ENCODE measurements at regions not wholly inside any gene's neighbourhood (a gene's known extent, or its start where the extent isn't known, plus 50 kb on each side); places are given as distances from the start of the nearest gene placed in this dataset.

- WGBS, 2 experiments (ENCODE audit: extremely low coverage in 2 of 2, insufficient read length in 1 of 2) = no CpG with 5 or more reads among the region's 2 CpGs
- dilution Hi-C loops (cut with HindIII; ENCODE audit: low sequenced_read_pairs, unreplicated experiment) = no loop called here
Measured at GRCh38 chr4:177638871-177639270, 196.6 kb upstream of the AGA start.

More at GRCh38 chr4:177638871-177639270, 196.6 kb upstream of the AGA start:
- Histone ChIP-seq H2BK120ac (ENCODE audit: low read depth, low read length) (no peak overlapping the region), H3K56ac (ENCODE audit: extremely low read depth, insufficient read depth, low read length) (no peak overlapping the region), H2BK20ac (ENCODE audit: low read depth, low read length) (no peak overlapping the region), H3K18ac (ENCODE audit: low read depth, low read length) (no peak overlapping the region), H3K4me2 (ENCODE audit: low read depth, low read length) (no peak overlapping the region), H2AK5ac (ENCODE audit: low read depth, low read length) (no peak overlapping the region), H3K9ac (ENCODE audit: low read depth, low read length) (no peak overlapping the region), H3K4me1 (ENCODE audit: control insufficient read depth, insufficient read depth, low read length) (no peaks in the 10 kb centered on the region), H3K4ac (ENCODE audit: low read depth, low read length) (no peak overlapping the region), H3K14ac (replicated peaks; ENCODE audit: low read depth, low read length) (no peak overlapping the region), H2BK15ac (ENCODE audit: low read depth, low read length) (no peak overlapping the region), H3K23ac (ENCODE audit: low read depth, low read length) (no peak overlapping the region), H3K27ac (ENCODE audit: insufficient read depth, low read length) (no peak overlapping the region), H3K4me3 (ENCODE audit: insufficient read depth, low read depth, low read length) (no peak overlapping the region), H4K20me1 (ENCODE audit: insufficient read depth, low read length) (no peaks in the 10 kb centered on the region), H4K91ac (ENCODE audit: insufficient read depth, low read depth, low read length) (no peak overlapping the region), H3K36me3 (ENCODE audit: control insufficient read depth, insufficient read depth, low read length) (no peaks in the 10 kb centered on the region), H3K9me1 (ENCODE audit: insufficient read depth, low read length) (no peaks in the 10 kb centered on the region), H2BK5ac (ENCODE audit: low read depth, low read length, poor library complexity, severe bottlenecking) (no peak overlapping the region), H4K5ac (ENCODE audit: low read depth, low read length) (no peak overlapping the region), H2AFZ (replicated peaks; ENCODE audit: low read length, poor library complexity) (no peak overlapping the region), H4K8ac (ENCODE audit: low read depth in 2 of 2, low read length in 2 of 2) (no peak overlapping the region), H3K27me3 (ENCODE audit: control insufficient read depth, insufficient read depth, low read length) (no peaks in the 10 kb centered on the region), H3K79me1 (ENCODE audit: low read depth in 1 of 2, low read length in 2 of 2) (no peaks in the 10 kb centered on the region), H2AK9ac (replicated peaks; ENCODE audit: low read depth, low read length, poor library complexity) (no peak overlapping the region), H3K9me3 (ENCODE audit: control insufficient read depth, insufficient read depth, low read length) (no peaks in the 10 kb centered on the region)
- intact Hi-C loops (cut with micrococcal nuclease) (no loop called here), in situ Hi-C loops (cut with MboI; ENCODE audit: low sequenced_read_pairs) (no loop called here)
- ChIA-PET CTCF (no interaction called here), POLR2A (ENCODE audit: unreplicated experiment) (no interaction called here)
- TF ChIP-seq RFX5 (IDR thresholded peaks at IDR 0.05; ENCODE audit: low read depth, low read length) = no peak
- no peak for TF ChIP-seq RAD21 (IDR thresholded peaks at IDR 0.05; ENCODE audit: low read length)
- no peak for TF ChIP-seq CEBPB (IDR thresholded peaks at IDR 0.05; ENCODE audit: low read depth, low read length)
- TF ChIP-seq NFE2L2 (IDR thresholded peaks at IDR 0.05; ENCODE audit: low read depth, low read length) = no peak
- TF ChIP-seq, protein P1, sequence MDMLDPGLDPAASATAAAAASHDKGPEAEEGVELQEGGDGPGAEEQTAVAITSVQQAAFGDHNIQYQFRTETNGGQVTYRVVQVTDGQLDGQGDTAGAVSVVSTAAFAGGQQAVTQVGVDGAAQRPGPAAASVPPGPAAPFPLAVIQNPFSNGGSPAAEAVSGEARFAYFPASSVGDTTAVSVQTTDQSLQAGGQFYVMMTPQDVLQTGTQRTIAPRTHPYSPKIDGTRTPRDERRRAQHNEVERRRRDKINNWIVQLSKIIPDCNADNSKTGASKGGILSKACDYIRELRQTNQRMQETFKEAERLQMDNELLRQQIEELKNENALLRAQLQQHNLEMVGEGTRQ (IDR thresholded peaks at IDR 0.05; ENCODE audit: low read depth, low read length) = no peak
- TF ChIP-seq MAFK (IDR thresholded peaks at IDR 0.05; ENCODE audit: low read depth, low read length) = no peak
- no peak for TF ChIP-seq SMC3 (IDR thresholded peaks at IDR 0.05; ENCODE audit: low read depth, low read length)
- TF ChIP-seq MXI1 (IDR thresholded peaks at IDR 0.05; ENCODE audit: borderline replicate concordance, low read depth, low read length) = no peak
- TF ChIP-seq CHD1 (IDR thresholded peaks at IDR 0.05; ENCODE audit: low read depth, low read length) = no peak
- TF ChIP-seq, protein P2, sequence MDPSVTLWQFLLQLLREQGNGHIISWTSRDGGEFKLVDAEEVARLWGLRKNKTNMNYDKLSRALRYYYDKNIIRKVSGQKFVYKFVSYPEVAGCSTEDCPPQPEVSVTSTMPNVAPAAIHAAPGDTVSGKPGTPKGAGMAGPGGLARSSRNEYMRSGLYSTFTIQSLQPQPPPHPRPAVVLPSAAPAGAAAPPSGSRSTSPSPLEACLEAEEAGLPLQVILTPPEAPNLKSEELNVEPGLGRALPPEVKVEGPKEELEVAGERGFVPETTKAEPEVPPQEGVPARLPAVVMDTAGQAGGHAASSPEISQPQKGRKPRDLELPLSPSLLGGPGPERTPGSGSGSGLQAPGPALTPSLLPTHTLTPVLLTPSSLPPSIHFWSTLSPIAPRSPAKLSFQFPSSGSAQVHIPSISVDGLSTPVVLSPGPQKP (IDR thresholded peaks at IDR 0.05; ENCODE audit: borderline replicate concordance, low read depth, low read length) = no peak
- no peak for TF ChIP-seq MAZ (IDR thresholded peaks at IDR 0.05; ENCODE audit: borderline replicate concordance, low read depth, low read length)
- no peak for TF ChIP-seq RCOR1 (IDR thresholded peaks at IDR 0.05; ENCODE audit: insufficient replicate concordance, low read length)
- TF ChIP-seq CTCF (conservative IDR thresholded peaks at IDR 0.05; ENCODE audit: low read depth, low read length) = no peak
- no peak for TF ChIP-seq BHLHE40 (IDR thresholded peaks at IDR 0.05; ENCODE audit: low read depth, low read length)
- no peak for TF ChIP-seq POLR2A (IDR thresholded peaks at IDR 0.05; ENCODE audit: low read depth, low read length)
- no peak for TF ChIP-seq FOS (IDR thresholded peaks at IDR 0.05; ENCODE audit: low read depth, low read length)
- no TSS peak for BruUV-seq (replicated peaks)
- no peak for ATAC-seq (ENCODE audit: low read depth)
- no peak for DNase-seq

Data from IMR-90 (cell line).